ENCODE measurements at regions not wholly inside any gene's neighbourhood (a gene's known extent, or its start where the extent isn't known, plus 50 kb on each side); places are given as distances from the start of the nearest gene placed in this dataset.

DNA sequence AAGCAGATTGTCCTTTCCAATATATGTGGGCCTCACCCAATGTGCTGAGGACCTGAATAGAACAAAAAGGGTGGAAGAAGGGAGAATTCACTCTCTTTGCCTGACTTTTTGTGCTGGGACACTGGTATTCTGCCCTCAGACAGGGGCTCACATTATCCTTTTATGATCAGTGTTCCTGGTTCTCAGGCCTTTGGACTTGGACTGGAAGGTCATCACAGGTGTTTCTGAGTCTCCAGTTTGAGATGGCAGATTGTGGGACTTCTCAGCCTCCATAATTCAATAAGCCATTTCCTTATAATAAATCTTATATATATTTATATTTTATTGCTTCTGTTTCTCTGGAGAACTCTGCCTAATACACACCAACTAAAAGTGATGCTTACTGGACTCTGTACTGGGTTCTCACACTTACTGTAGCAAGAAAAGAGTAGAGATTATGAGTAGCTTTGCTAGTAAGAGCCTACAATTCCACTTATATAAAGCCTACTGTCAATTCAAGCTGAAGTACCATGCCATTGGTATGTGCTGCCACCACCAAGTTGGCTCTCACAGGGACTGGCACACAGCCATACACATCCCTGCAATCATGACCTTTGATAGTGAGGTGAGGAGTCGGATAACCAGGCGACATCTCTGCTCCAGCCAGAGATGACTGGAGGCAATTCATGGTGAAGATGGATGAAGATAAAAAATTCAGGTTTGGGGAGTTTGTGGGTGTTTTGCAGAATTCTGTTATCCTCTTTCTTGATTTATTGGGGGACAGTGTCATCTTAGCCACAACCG, 130.7 kb upstream of the NR3C1 start:
- TF ChIP-seq EZH2 (IDR thresholded peaks at IDR 0.05; ENCODE audit: borderline replicate concordance) (no peak), EZH2phosphoT487 (IDR thresholded peaks at IDR 0.05; ENCODE audit: low read depth, severe bottlenecking, unreplicated experiment) (no peak)
- TF ChIP-seq, protein P1, sequence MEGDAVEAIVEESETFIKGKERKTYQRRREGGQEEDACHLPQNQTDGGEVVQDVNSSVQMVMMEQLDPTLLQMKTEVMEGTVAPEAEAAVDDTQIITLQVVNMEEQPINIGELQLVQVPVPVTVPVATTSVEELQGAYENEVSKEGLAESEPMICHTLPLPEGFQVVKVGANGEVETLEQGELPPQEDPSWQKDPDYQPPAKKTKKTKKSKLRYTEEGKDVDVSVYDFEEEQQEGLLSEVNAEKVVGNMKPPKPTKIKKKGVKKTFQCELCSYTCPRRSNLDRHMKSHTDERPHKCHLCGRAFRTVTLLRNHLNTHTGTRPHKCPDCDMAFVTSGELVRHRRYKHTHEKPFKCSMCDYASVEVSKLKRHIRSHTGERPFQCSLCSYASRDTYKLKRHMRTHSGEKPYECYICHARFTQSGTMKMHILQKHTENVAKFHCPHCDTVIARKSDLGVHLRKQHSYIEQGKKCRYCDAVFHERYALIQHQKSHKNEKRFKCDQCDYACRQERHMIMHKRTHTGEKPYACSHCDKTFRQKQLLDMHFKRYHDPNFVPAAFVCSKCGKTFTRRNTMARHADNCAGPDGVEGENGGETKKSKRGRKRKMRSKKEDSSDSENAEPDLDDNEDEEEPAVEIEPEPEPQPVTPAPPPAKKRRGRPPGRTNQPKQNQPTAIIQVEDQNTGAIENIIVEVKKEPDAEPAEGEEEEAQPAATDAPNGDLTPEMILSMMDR (IDR thresholded peaks at IDR 0.05; ENCODE audit: poor library complexity) = no peak
- Histone ChIP-seq H3K79me2 (no peaks in the 10 kb centered on the region), H3K27ac (no peak overlapping the region), H3K9me2 (replicated peaks; ENCODE audit: insufficient read depth) (no peaks in the 10 kb centered on the region), H3K9me3 (ENCODE audit: low read depth) (no peaks in the 10 kb centered on the region), H3K4me3 (no peak overlapping the region), H3K4me1 (ENCODE audit: insufficient read depth) (no peaks in the 10 kb centered on the region), H2AFZ (no peak overlapping the region), H4K20me1 (ENCODE audit: insufficient read depth, poor library complexity, severe bottlenecking) (no peaks in the 10 kb centered on the region), H3K36me3 (replicated peaks; ENCODE audit: insufficient read depth, low read depth) (no peaks in the 10 kb centered on the region), H3K27me3 (no peaks in the 10 kb centered on the region), H3K4me2 (no peak overlapping the region)
- WGBS (ENCODE audit: low lambda C conversion rate, missing lambda C conversion rate) = 74% methylated on average over 3 of the region's 3 CpGs
- DNase-seq (ENCODE audit: low spot score) = no peak

DNA sequence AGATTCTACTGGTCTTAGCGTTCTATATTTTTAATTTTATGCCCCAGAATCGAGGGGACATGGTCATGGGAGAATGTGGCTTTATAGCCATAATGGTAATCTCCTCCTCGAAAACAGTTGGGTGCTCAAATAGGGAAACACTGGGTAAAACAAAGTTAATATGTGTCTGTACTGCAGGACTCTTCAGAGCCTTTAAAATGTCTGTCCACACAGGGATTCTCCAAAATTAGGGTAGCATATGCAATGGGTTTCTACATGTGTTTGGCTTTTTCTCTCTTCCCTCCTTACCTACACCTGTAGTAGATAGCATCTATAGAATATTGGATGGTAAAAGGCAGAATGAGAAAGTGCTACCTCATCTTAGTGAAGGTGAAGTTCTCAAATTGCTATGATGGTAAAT, 130.0 kb upstream of the NR3C1 start:
- H3K79me2 ChIP-seq = no peaks in the 10 kb centered on the region
- H3K9me3 ChIP-seq (ENCODE audit: low read depth) = no peaks in the 10 kb centered on the region
- no peak overlapping the region for H2AFZ ChIP-seq
- H3K27me3 ChIP-seq = no peaks in the 10 kb centered on the region
- no peak overlapping the region for H3K4me3 ChIP-seq
- no peaks in the 10 kb centered on the region for H3K4me1 ChIP-seq (ENCODE audit: insufficient read depth)
- no peak overlapping the region for H3K4me2 ChIP-seq
- no peaks in the 10 kb centered on the region for H4K20me1 ChIP-seq (ENCODE audit: insufficient read depth, poor library complexity, severe bottlenecking)
- no peaks in the 10 kb centered on the region for H3K9me2 ChIP-seq (replicated peaks; ENCODE audit: insufficient read depth)
- no peaks in the 10 kb centered on the region for H3K36me3 ChIP-seq (replicated peaks; ENCODE audit: insufficient read depth, low read depth)
- TF ChIP-seq EZH2phosphoT487 (IDR thresholded peaks at IDR 0.05; ENCODE audit: low read depth, severe bottlenecking, unreplicated experiment) (no peak), EZH2 (IDR thresholded peaks at IDR 0.05; ENCODE audit: borderline replicate concordance) (no peak)
- TF ChIP-seq, protein P1 (IDR thresholded peaks at IDR 0.05; ENCODE audit: poor library complexity) = no peak
- H3K27ac ChIP-seq = no peak overlapping the region
- DNase-seq (ENCODE audit: low spot score) = no peak
- 91% methylated on average over 3 of the region's 3 CpGs for WGBS (ENCODE audit: low lambda C conversion rate, missing lambda C conversion rate)

DNA sequence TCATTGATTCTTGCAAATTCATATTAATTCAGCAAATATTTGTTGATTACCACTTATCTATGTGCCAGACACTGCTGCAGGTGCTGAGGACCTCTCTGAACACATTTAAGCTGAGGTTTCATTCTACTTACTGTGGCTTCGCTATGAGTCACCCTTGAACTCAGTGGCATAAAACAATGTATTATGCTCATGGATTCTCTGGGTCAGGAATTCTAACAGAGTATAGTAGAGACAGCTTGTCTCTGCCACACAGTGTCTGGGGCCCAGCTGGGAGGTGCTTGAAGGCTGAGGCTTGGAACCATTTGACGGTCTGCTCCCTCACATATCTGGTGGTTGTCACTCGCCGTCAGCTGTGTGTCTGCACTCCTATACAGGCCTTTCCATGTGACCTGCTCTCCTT, 124.3 kb upstream of the NR3C1 start:
- H3K4me1 ChIP-seq (ENCODE audit: insufficient read depth) = no peaks in the 10 kb centered on the region
- no peaks in the 10 kb centered on the region for H3K27me3 ChIP-seq
- H2AFZ ChIP-seq = no peak overlapping the region
- H4K20me1 ChIP-seq (ENCODE audit: insufficient read depth, poor library complexity, severe bottlenecking) = no peaks in the 10 kb centered on the region
- no peaks in the 10 kb centered on the region for H3K9me3 ChIP-seq (ENCODE audit: low read depth)
- no peak overlapping the region for H3K27ac ChIP-seq
- no peaks in the 10 kb centered on the region for H3K79me2 ChIP-seq
- no peak for DNase-seq (ENCODE audit: low spot score)
- H3K4me2 ChIP-seq = no peak overlapping the region
- WGBS (ENCODE audit: low lambda C conversion rate, missing lambda C conversion rate) = 94% methylated on average over 4 of the region's 4 CpGs
- no peak overlapping the region for H3K4me3 ChIP-seq
- no peaks in the 10 kb centered on the region for H3K9me2 ChIP-seq (replicated peaks; ENCODE audit: insufficient read depth)
- TF ChIP-seq, protein P1 (IDR thresholded peaks at IDR 0.05; ENCODE audit: poor library complexity) = no peak
- no peak for TF ChIP-seq EZH2phosphoT487 (IDR thresholded peaks at IDR 0.05; ENCODE audit: low read depth, severe bottlenecking, unreplicated experiment)
- TF ChIP-seq EZH2 (IDR thresholded peaks at IDR 0.05; ENCODE audit: borderline replicate concordance) = no peak
- H3K36me3 ChIP-seq (replicated peaks; ENCODE audit: insufficient read depth, low read depth) = no peaks in the 10 kb centered on the region

Measured in hepatocyte (in vitro differentiated cells).